ENCODE measurements at regions not wholly inside any gene's neighbourhood (a gene's known extent, or its start where the extent isn't known, plus 50 kb on each side); places are given as distances from the start of the nearest gene placed in this dataset.
"Not testable (repeated sequence)": the region's sequence is repeated elsewhere in the genome, so short reads cannot be mapped to it uniquely, and the experiment has no call there.

DNA sequence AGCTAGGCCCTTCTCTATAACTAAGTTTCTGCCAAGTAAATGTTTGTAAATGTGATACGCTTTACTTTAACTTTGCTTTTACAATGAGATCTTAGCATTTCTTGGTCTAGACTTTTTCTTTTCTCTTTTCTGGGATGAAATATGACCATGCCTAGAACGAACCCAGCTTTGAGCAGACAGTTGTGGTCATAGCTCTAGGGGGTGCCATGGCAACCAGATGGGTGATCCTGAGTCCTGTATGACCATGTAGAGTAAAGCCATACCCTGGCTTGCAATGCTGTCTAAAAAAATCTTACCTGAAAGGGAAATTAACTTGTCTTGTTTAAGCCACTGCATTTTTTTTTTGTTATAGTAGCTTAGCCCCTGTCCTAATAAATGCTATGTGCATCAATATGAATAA lies 956.3 kb downstream of the SLC4A3 start:
- in situ Hi-C loops (cut with MboI; ENCODE audit: low pct_unique_long_range_greater_than_20kb in 2 of 9, low sequenced_read_pairs in 9 of 9, unreplicated experiment in 9 of 9), result no loop called here
- peaks cover 4 to 6% of the 10 kb centered on the region in 2 donors for H3K4me1 ChIP-seq (replicated peaks in 1 of 2)
- no peak overlapping the region for H3K27ac ChIP-seq
- WGBS, 10 experiments, result 11 to 88% (median 50%) methylated on average over 1 to 2 of the region's 2 CpGs; no CpG with 5 or more reads in 2 of the 10 experiments
- peak in 2 of 8 experiments; percentile 60 to 98 for ATAC-seq (replicated peaks in 6 of 8)
- no peak overlapping the region for H3K4me3 ChIP-seq

DNA sequence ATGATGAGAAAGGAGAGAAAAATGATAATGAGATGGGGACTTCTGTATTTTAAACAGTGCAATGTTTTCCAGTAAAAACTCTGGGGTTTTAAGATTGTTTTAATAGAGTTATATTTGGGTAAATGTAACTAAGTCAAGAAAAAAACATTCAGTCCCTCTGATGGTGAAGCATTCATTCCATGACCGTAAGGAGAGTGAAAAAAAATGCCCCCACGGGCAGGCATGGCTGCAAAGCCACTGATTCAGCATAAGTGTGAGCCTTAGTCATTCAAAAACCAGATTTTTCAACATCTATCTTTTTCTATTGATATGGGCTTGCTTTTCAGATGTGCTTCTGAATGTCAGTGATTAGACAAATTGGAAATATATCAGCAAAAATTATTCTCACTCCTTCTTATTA lies 957.8 kb downstream of the SLC4A3 start:
- Histone ChIP-seq H3K27ac (no peak overlapping the region), H3K4me1 (replicated peaks in 1 of 2) (peaks cover 4 to 6% of the 10 kb centered on the region in 2 donors), H3K4me3 (no peak overlapping the region)
- ATAC-seq (replicated peaks in 6 of 8), result no peak
- in situ Hi-C loops (cut with MboI; ENCODE audit: low pct_unique_long_range_greater_than_20kb in 2 of 9, low sequenced_read_pairs in 9 of 9, unreplicated experiment in 9 of 9), result no loop called here
- WGBS, 10 experiments, result 3 to 88% (median 59%) methylated on average over 1 to 2 of the region's 2 CpGs

- in situ Hi-C loops (cut with MboI; ENCODE audit: low pct_unique_long_range_greater_than_20kb in 2 of 9, low sequenced_read_pairs in 9 of 9, unreplicated experiment in 9 of 9), result no loop called here
- Histone ChIP-seq H3K4me1 (replicated peaks in 1 of 2) (peaks cover 4 to 6% of the 10 kb centered on the region in 2 donors), H3K27ac (no peak overlapping the region), H3K4me3 (no peak overlapping the region)
- 36 to 96% (median 79%) methylated on average over 2 to 5 of the region's 5 CpGs; no CpG with 5 or more reads in 1 of the 10 experiments for WGBS, 10 experiments
- ATAC-seq (replicated peaks in 6 of 8), result no peak
Observed at GRCh38 chr2:220586980-220587530, 959.6 kb downstream of the SLC4A3 start.

GRCh38 chr2:220588148-220588547 lies 960.7 kb downstream of the SLC4A3 start:
- Histone ChIP-seq H3K27ac (no peak overlapping the region), H3K4me1 (replicated peaks in 1 of 2) (peaks cover 4 to 6% of the 10 kb centered on the region in 2 donors), H3K4me3 (no peak overlapping the region)
- WGBS, 10 experiments, result 47 to 100% (median 87%) methylated on average over 1 to 5 of the region's 5 CpGs; no CpG with 5 or more reads in 2 of the 10 experiments
- no peak for ATAC-seq (replicated peaks in 6 of 8)
- in situ Hi-C loops (cut with MboI; ENCODE audit: low pct_unique_long_range_greater_than_20kb in 2 of 9, low sequenced_read_pairs in 9 of 9, unreplicated experiment in 9 of 9), result no loop called here

GRCh38 chr2:220590476-220590875 lies 963.0 kb downstream of the SLC4A3 start:
- in situ Hi-C loops (cut with MboI; ENCODE audit: low pct_unique_long_range_greater_than_20kb in 2 of 9, low sequenced_read_pairs in 9 of 9, unreplicated experiment in 9 of 9), result no loop called here
- 20 to 100% (median 86%) methylated on average over 1 of the region's 1 CpG; no CpG with 5 or more reads in 3 of the 10 experiments for WGBS, 10 experiments
- Histone ChIP-seq H3K4me1 (replicated peaks in 1 of 2) (peaks cover 4 to 6% of the 10 kb centered on the region in 2 donors), H3K27ac (no peak overlapping the region), H3K4me3 (no peak overlapping the region)
- ATAC-seq (replicated peaks in 6 of 8), result no peak

DNA sequence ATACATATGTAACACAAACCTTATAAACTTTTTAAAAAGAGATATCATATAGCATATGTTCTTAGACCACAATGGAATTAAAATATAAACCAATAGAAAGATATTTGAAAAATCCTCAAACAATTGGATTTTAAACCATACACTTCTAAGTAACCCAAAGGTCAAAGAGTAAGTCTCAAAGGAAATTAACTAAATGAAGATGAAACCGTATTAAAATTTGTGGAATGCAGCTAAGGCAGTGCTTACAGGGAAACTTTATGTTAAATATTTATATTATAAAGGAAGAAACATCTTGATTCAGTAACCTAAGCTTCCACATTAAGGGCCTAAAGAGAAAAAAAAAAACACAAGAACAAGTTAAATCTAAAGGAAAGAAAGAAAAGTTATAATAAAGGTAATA lies 966.1 kb downstream of the SLC4A3 start:
- in situ Hi-C loops (cut with MboI; ENCODE audit: low pct_unique_long_range_greater_than_20kb in 2 of 9, low sequenced_read_pairs in 9 of 9, unreplicated experiment in 9 of 9), result no loop called here
- no peak for ATAC-seq (replicated peaks in 6 of 8)
- Histone ChIP-seq H3K4me3 (no peak overlapping the region), H3K27ac (no peak overlapping the region), H3K4me1 (replicated peaks in 1 of 2) (no peaks in the 10 kb centered on the region)
- WGBS, 10 experiments, result 6 to 91% (median 79%) methylated on average over 1 of the region's 1 CpG

DNA sequence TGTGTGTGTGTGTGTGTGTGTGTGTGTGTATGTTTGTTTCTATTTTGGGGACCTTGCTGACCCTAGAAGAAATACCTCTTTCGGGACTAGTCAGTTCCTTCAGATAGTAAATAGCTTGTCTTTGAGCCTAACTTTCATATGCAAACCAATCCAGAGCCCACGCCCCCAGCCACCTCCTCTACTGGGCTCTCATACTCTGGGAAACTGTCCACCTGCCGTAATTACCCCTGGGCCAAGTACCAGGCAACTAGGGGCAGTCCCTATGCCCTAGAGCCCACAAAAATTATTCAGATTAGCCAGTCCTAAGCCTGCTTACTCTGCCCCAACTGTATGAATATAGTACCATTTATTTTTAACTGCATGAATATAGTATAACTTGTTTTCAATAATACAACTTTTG lies 970.4 kb downstream of the EPHA4 start:
- no peak overlapping the region for H3K4me3 ChIP-seq
- no peak overlapping the region for H3K27ac ChIP-seq
- in situ Hi-C loops (cut with MboI; ENCODE audit: low pct_unique_long_range_greater_than_20kb in 2 of 9, low sequenced_read_pairs in 9 of 9, unreplicated experiment in 9 of 9), result no loop called here
- H3K4me1 ChIP-seq (replicated peaks in 1 of 2), result no peaks in the 10 kb centered on the region
- no peak for ATAC-seq (replicated peaks in 6 of 8)
- 20 to 50% (median 34%) methylated on average over 1 to 3 of the region's 3 CpGs; no CpG with 5 or more reads in 4 of the 10 experiments for WGBS, 10 experiments

- H3K4me1 ChIP-seq (replicated peaks in 1 of 2); ATAC-seq (replicated peaks in 6 of 8); H3K4me3 ChIP-seq; H3K27ac ChIP-seq; in situ Hi-C loops (cut with MboI; ENCODE audit: low pct_unique_long_range_greater_than_20kb in 2 of 9, low sequenced_read_pairs in 9 of 9, unreplicated experiment in 9 of 9): not testable (repeated sequence)
- 93 to 100% (median 99%) methylated on average over 1 to 8 of the region's 8 CpGs; no CpG with 5 or more reads in 4 of the 10 experiments for WGBS, 10 experiments
Observed at GRCh38 chr2:220613004-220613403, 959.1 kb downstream of the EPHA4 start.

DNA sequence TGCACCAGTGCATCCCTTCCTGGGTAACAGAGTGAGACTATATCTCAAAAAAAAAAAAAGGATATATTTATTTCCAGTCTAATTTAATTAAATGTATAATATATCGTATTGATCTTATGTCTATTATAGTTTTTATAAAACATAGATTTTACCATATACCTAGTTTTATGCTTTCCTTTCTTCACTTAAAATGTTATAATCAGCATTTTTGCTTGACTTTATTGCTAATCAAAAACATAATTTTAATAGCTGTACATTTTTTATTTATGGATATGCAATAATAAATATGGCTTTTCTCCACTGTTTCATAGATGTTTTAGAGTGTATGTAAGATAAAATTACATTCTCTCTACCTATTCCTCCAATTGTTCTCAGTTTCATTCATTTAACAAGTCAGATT lies 958.0 kb downstream of the EPHA4 start:
- WGBS, 10 experiments, result 0 to 100% (median 89%) methylated on average over 1 of the region's 1 CpG
- in situ Hi-C loops (cut with MboI; ENCODE audit: low pct_unique_long_range_greater_than_20kb in 2 of 9, low sequenced_read_pairs in 9 of 9, unreplicated experiment in 9 of 9), result no loop called here
- Histone ChIP-seq H3K4me3 (no peak overlapping the region), H3K27ac (no peak overlapping the region), H3K4me1 (replicated peaks in 1 of 2) (peaks cover 0 to 3% of the 10 kb centered on the region in 2 donors)
- ATAC-seq (replicated peaks in 6 of 8), result no peak

- H3K27ac ChIP-seq, result no peak overlapping the region
- peaks cover 0 to 3% of the 10 kb centered on the region in 2 donors for H3K4me1 ChIP-seq (replicated peaks in 1 of 2)
- in situ Hi-C loops (cut with MboI; ENCODE audit: low pct_unique_long_range_greater_than_20kb in 2 of 9, low sequenced_read_pairs in 9 of 9, unreplicated experiment in 9 of 9), result no loop called here
- WGBS, 10 experiments, result 20 to 73% (median 52%) methylated on average over 1 to 3 of the region's 3 CpGs; no CpG with 5 or more reads in 2 of the 10 experiments
- H3K4me3 ChIP-seq, result no peak overlapping the region
- ATAC-seq (replicated peaks in 6 of 8), result no peak
Observed at GRCh38 chr2:220619525-220620220, 952.4 kb downstream of the EPHA4 start.

DNA sequence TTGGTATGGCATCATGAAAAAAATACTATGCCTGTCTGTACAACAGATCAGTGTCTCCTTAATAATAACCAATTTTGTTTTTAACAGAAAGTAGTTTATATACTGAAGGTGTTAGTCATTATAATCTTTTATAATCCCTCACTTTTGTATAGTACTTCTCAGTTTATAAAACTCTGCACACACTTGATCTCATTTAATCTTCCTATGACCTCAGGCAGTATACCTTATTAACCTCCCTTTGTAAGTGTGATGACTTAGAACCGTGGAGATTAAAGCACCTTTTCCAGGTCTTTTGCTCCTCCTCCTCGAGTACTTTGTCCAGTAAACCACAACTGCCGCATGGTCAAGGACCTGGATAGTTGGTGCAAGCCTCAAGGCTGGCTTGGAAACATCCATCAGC lies 945.5 kb downstream of the EPHA4 start:
- in situ Hi-C loops (cut with MboI; ENCODE audit: low pct_unique_long_range_greater_than_20kb in 2 of 9, low sequenced_read_pairs in 9 of 9, unreplicated experiment in 9 of 9), result no loop called here
- Histone ChIP-seq H3K4me1 (replicated peaks in 1 of 2) (peaks cover 0 to 5% of the 10 kb centered on the region in 2 donors), H3K4me3 (no peak overlapping the region), H3K27ac (no peak overlapping the region)
- 33 to 79% (median 56%) methylated on average over 1 to 3 of the region's 3 CpGs; no CpG with 5 or more reads in 2 of the 10 experiments for WGBS, 10 experiments
- no peak for ATAC-seq (replicated peaks in 6 of 8)

- no peak overlapping the region for H3K4me3 ChIP-seq
- H3K27ac ChIP-seq, result no peak overlapping the region
- in situ Hi-C loops (cut with MboI; ENCODE audit: low pct_unique_long_range_greater_than_20kb in 2 of 9, low sequenced_read_pairs in 9 of 9, unreplicated experiment in 9 of 9), result no loop called here
- peak in 2 of 8 experiments; percentile 32 to 43 for ATAC-seq (replicated peaks in 6 of 8)
- peaks cover 0 to 5% of the 10 kb centered on the region in 2 donors for H3K4me1 ChIP-seq (replicated peaks in 1 of 2)
Observed at GRCh38 chr2:220628252-220628651, 943.9 kb downstream of the EPHA4 start.

DNA sequence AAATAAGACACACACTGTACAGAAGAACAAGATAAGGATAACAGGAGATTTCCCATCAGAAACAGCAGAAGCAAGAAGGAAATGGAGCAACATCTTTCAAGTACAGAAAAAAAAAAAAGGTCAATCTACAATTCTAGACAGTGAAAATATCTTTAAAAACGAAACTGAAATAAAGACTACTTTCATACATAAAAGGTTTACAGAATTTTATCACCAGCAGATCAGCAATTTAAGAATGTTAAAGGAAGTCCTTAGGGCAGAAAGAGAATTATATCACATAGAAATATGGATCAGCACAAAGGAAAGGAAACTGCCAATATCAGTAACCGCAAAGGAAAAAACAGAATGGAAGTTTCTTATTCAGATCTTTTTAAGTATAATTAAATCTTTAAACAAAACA lies 931.0 kb downstream of the EPHA4 start:
- ATAC-seq (replicated peaks in 6 of 8), result no peak
- no peaks in the 10 kb centered on the region for H3K4me1 ChIP-seq (replicated peaks in 1 of 2)
- WGBS, 10 experiments, result 46 to 100% (median 61%) methylated on average over 1 to 2 of the region's 2 CpGs
- no peak overlapping the region for H3K4me3 ChIP-seq
- in situ Hi-C loops (cut with MboI; ENCODE audit: low pct_unique_long_range_greater_than_20kb in 2 of 9, low sequenced_read_pairs in 9 of 9, unreplicated experiment in 9 of 9), result no loop called here
- no peak overlapping the region for H3K27ac ChIP-seq

- WGBS, 10 experiments, result 50 to 100% (median 71%) methylated on average over 1 to 3 of the region's 3 CpGs; no CpG with 5 or more reads in 2 of the 10 experiments
- no peak for ATAC-seq (replicated peaks in 6 of 8)
- in situ Hi-C loops (cut with MboI; ENCODE audit: low pct_unique_long_range_greater_than_20kb in 2 of 9, low sequenced_read_pairs in 9 of 9, unreplicated experiment in 9 of 9), result no loop called here
Observed at GRCh38 chr2:220646424-220646823, 925.7 kb downstream of the EPHA4 start.

More at GRCh38 chr2:220646424-220646823, 925.7 kb downstream of the EPHA4 start:
- Histone ChIP-seq H3K27ac (no peak overlapping the region), H3K4me1 (replicated peaks in 1 of 2) (peaks cover 0 to 6% of the 10 kb centered on the region in 2 donors), H3K4me3 (no peak overlapping the region)

All from motor neuron (in vitro differentiated cells).